ENCODE measurements at regions not wholly inside any gene's neighbourhood (a gene's known extent, or its start where the extent isn't known, plus 50 kb on each side); places are given as distances from the start of the nearest gene placed in this dataset.
"Not testable (repeated sequence)": the region's sequence is repeated elsewhere in the genome, so short reads cannot be mapped to it uniquely, and the experiment has no call there.

- TF ChIP-seq CTCF (IDR thresholded peaks at IDR 0.05; ENCODE audit: insufficient read depth, low read length, poor library complexity, severe bottlenecking); EZH2phosphoT487 (conservative IDR thresholded peaks at IDR 0.05; ENCODE audit: low read length): not testable (repeated sequence)
These were observed 448.6 kb upstream of the UBE2E3 start for GRCh38 chr2:180531787-180532186.

Measured in SU-DHL-6 (cell line).